IMR-90 (cell line): ENCODE measurements at regions not wholly inside any gene's neighbourhood (a gene's known extent, or its start where the extent isn't known, plus 50 kb on each side); places are given as distances from the start of the nearest gene placed in this dataset.

Source experiments
- FOS ChIP-seq: fragments of 150-350 bp; IDR thresholded peaks from 2 replicates; pipeline ENCODE4 v1.6.1; 2016; ENCODE audit warnings: low read depth, low read length
- MXI1 ChIP-seq: IDR thresholded peaks from 2 replicates; pipeline ENCODE4 v1.6.1; 2012; ENCODE audit warnings: low read depth, mild to moderate bottlenecking, low read length, moderate library complexity, borderline replicate concordance
- POLR2A ChIP-seq: IDR thresholded peaks from 2 replicates; pipeline ENCODE4 v1.6.1; 2012; ENCODE audit warnings: mild to moderate bottlenecking, low read depth, low read length
- RAD21 ChIP-seq: IDR thresholded peaks from 2 replicates; pipeline ENCODE4 v1.6.1; 2012; ENCODE audit warnings: low read length, improper control_type of control experiment
- RCOR1 ChIP-seq: IDR thresholded peaks from 2 replicates; pipeline ENCODE4 v1.6.1; 2012; ENCODE audit warnings: mild to moderate bottlenecking, low read length, improper control_type of control experiment; ENCODE audit not compliant: insufficient replicate concordance
- RFX5 ChIP-seq: IDR thresholded peaks from 2 replicates; pipeline ENCODE4 v1.8.0; 2012; ENCODE audit warnings: low read depth, mild to moderate bottlenecking, low read length, moderate library complexity
- SMC3 ChIP-seq: fragments of 150-350 bp; IDR thresholded peaks from 2 replicates; pipeline ENCODE4 v1.6.1; 2016; ENCODE audit warnings: low read depth, mild to moderate bottlenecking, antibody characterized with exemption, low read length, moderate library complexity
- TF ChIP-seq, protein P1 (sequence below): conservative IDR thresholded peaks from 2 replicates; pipeline ENCODE4 v1.5.1; 2012; ENCODE audit warnings: mild to moderate bottlenecking, low read depth, low read length, improper control_type of control experiment
- TF ChIP-seq, protein P2 (sequence below): fragments of 150-350 bp; IDR thresholded peaks from 2 replicates; pipeline ENCODE4 v1.6.1; 2017; ENCODE audit warnings: mild to moderate bottlenecking, antibody characterized with exemption, low read length, low read depth

- TF ChIP-seq, protein P1, sequence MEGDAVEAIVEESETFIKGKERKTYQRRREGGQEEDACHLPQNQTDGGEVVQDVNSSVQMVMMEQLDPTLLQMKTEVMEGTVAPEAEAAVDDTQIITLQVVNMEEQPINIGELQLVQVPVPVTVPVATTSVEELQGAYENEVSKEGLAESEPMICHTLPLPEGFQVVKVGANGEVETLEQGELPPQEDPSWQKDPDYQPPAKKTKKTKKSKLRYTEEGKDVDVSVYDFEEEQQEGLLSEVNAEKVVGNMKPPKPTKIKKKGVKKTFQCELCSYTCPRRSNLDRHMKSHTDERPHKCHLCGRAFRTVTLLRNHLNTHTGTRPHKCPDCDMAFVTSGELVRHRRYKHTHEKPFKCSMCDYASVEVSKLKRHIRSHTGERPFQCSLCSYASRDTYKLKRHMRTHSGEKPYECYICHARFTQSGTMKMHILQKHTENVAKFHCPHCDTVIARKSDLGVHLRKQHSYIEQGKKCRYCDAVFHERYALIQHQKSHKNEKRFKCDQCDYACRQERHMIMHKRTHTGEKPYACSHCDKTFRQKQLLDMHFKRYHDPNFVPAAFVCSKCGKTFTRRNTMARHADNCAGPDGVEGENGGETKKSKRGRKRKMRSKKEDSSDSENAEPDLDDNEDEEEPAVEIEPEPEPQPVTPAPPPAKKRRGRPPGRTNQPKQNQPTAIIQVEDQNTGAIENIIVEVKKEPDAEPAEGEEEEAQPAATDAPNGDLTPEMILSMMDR, result no peak
- TF ChIP-seq POLR2A (no peak), RFX5 (no peak), FOS (no peak), RCOR1 (no peak), RAD21 (no peak), SMC3 (no peak), MXI1 (no peak)
- TF ChIP-seq, protein P2, sequence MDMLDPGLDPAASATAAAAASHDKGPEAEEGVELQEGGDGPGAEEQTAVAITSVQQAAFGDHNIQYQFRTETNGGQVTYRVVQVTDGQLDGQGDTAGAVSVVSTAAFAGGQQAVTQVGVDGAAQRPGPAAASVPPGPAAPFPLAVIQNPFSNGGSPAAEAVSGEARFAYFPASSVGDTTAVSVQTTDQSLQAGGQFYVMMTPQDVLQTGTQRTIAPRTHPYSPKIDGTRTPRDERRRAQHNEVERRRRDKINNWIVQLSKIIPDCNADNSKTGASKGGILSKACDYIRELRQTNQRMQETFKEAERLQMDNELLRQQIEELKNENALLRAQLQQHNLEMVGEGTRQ, result no peak
Observed at GRCh38 chr1:239174880-239175279, 211.5 kb upstream of the CHRM3 start.
